ENCODE measurements at regions not wholly inside any gene's neighbourhood (a gene's known extent, or its start where the extent isn't known, plus 50 kb on each side); places are given as distances from the start of the nearest gene placed in this dataset.
"Not testable (repeated sequence)": the region's sequence is repeated elsewhere in the genome, so short reads cannot be mapped to it uniquely, and the experiment has no call there.

GRCh38 chr12:91640021-91640420, 457.4 kb upstream of the DCN start:
- Mint-ChIP-seq H3K27ac (no peak overlapping the region), H3K4me3 (no peak overlapping the region), H3K4me1 (ENCODE audit: low read depth) (no peaks in the 10 kb centered on the region), H3K27me3 (ENCODE audit: insufficient read depth) (no peaks in the 10 kb centered on the region; the same call in 1 of the 2 replicates), H3K9me3 (peaks cover 2% of the 10 kb centered on the region), H3K36me3 (ENCODE audit: low read depth) (peaks cover 1% of the 10 kb centered on the region; the same call in 1 of the 2 replicates)
- TF ChIP-seq CTCF (IDR thresholded peaks at IDR 0.05), result no peak
- DNase-seq, result no peak

- Mint-ChIP-seq H3K27me3 (ENCODE audit: insufficient read depth) (no peaks in the 10 kb centered on the region; the same call in 1 of the 2 replicates), H3K27ac (no peak overlapping the region), H3K4me3 (no peak overlapping the region), H3K36me3 (ENCODE audit: low read depth) (peaks cover 7% of the 10 kb centered on the region; the same call in 1 of the 2 replicates), H3K4me1 (ENCODE audit: low read depth) (no peaks in the 10 kb centered on the region), H3K9me3 (peaks cover 9% of the 10 kb centered on the region)
- TF ChIP-seq CTCF (IDR thresholded peaks at IDR 0.05), result no peak
- DNase-seq, result no peak
These were observed 456.7 kb upstream of the DCN start for GRCh38 chr12:91639327-91639726.

GRCh38 chr12:91637789-91638624, 455.4 kb upstream of the DCN start:
- Mint-ChIP-seq H3K27me3 (ENCODE audit: insufficient read depth) (no peaks in the 10 kb centered on the region; the same call in 1 of the 2 replicates), H3K4me1 (ENCODE audit: low read depth) (no peaks in the 10 kb centered on the region), H3K27ac (no peak overlapping the region), H3K4me3 (no peak overlapping the region), H3K9me3 (peaks cover 10% of the 10 kb centered on the region), H3K36me3 (ENCODE audit: low read depth) (peaks cover 7% of the 10 kb centered on the region; the same call in 1 of the 2 replicates)
- DNase-seq, result no peak
- no peak for TF ChIP-seq CTCF (IDR thresholded peaks at IDR 0.05)

GRCh38 chr12:91636721-91637120, 454.1 kb upstream of the DCN start:
- Mint-ChIP-seq H3K4me1 (ENCODE audit: low read depth) (no peaks in the 10 kb centered on the region), H3K36me3 (ENCODE audit: low read depth) (peaks cover 7% of the 10 kb centered on the region; the same call in 1 of the 2 replicates), H3K27me3 (ENCODE audit: insufficient read depth) (no peaks in the 10 kb centered on the region; the same call in 1 of the 2 replicates), H3K27ac (no peak overlapping the region), H3K4me3 (no peak overlapping the region), H3K9me3 (peaks cover 10% of the 10 kb centered on the region)
- no peak for DNase-seq
- TF ChIP-seq CTCF (IDR thresholded peaks at IDR 0.05), result no peak

- H3K4me1 Mint-ChIP-seq (ENCODE audit: low read depth); DNase-seq; H3K4me3 Mint-ChIP-seq; H3K36me3 Mint-ChIP-seq (ENCODE audit: low read depth); H3K27me3 Mint-ChIP-seq (ENCODE audit: insufficient read depth); H3K27ac Mint-ChIP-seq: not testable (repeated sequence)
- peaks cover 10% of the 10 kb centered on the region for H3K9me3 Mint-ChIP-seq
These were observed 451.7 kb upstream of the DCN start for GRCh38 chr12:91634386-91634713.

- H3K4me3 Mint-ChIP-seq, result no peak overlapping the region
- H3K27ac Mint-ChIP-seq, result no peak overlapping the region
- peaks cover 10% of the 10 kb centered on the region for H3K9me3 Mint-ChIP-seq
- no peaks in the 10 kb centered on the region; the same call in 1 of the 2 replicates for H3K27me3 Mint-ChIP-seq (ENCODE audit: insufficient read depth)
- H3K4me1 Mint-ChIP-seq (ENCODE audit: low read depth), result no peaks in the 10 kb centered on the region
- DNase-seq, result no peak
- no peak for TF ChIP-seq CTCF (IDR thresholded peaks at IDR 0.05)
- peaks cover 7% of the 10 kb centered on the region; the same call in 1 of the 2 replicates for H3K36me3 Mint-ChIP-seq (ENCODE audit: low read depth)
These were observed 451.2 kb upstream of the DCN start for GRCh38 chr12:91633734-91634357.

Data from HFFc6 (cell line).